Lung (tissue), 11 donors: ENCODE measurements at regions not wholly inside any gene's neighbourhood (a gene's known extent, or its start where the extent isn't known, plus 50 kb on each side); places are given as distances from the start of the nearest gene placed in this dataset.

Experiments
- ATAC-seq: fragments of 200-7000 bp; cut with Tn5 transposase; one replicate; pipeline ENCODE4 v1.9.1; 2020; ENCODE audit warnings: moderate number of reproducible peaks; ENCODE audit not compliant: insufficient read depth, low FRiP score
- DNase-seq, 3 donors: peaks; one replicate each; pipeline ENCODE4 v3.0.0-alpha.2; 2013 to 2017
- H3K27ac ChIP-seq, 2 donors: one replicate each; pipeline ENCODE4 v1.5.1; 2013; ENCODE audit warnings: mild to moderate bottlenecking in 2 of 2, moderate library complexity in 2 of 2, control low read depth in 1 of 2, inconsistent platforms in 1 of 2, low read depth in 1 of 2, low read length in 1 of 2
- H3K27me3 ChIP-seq, 3 donors: one replicate each; pipeline ENCODE4 v1.5.1; 2013; ENCODE audit warnings: low read length in 2 of 3; ENCODE audit not compliant: control insufficient read depth in 3 of 3, insufficient read depth in 3 of 3
- H3K36me3 ChIP-seq, 4 donors: one replicate each; pipeline ENCODE4 v1.5.1; 2013; ENCODE audit warnings: low read length in 4 of 4, mild to moderate bottlenecking in 1 of 4, moderate library complexity in 1 of 4; ENCODE audit not compliant: control insufficient read depth in 4 of 4, insufficient read depth in 4 of 4
- H3K4me1 ChIP-seq, 5 donors: one replicate each; pipeline ENCODE4 v1.5.1; 2013; ENCODE audit warnings: low read length in 5 of 5, mild to moderate bottlenecking in 2 of 5, moderate library complexity in 1 of 5; ENCODE audit not compliant: control insufficient read depth in 5 of 5, insufficient read depth in 5 of 5
- H3K4me3 ChIP-seq: one replicate; pipeline ENCODE4 v1.5.1; 2013; ENCODE audit warnings: mild to moderate bottlenecking, control low read depth, moderate library complexity
- H3K9ac ChIP-seq, 2 donors: one replicate each; pipeline ENCODE4 v1.5.1; 2013; ENCODE audit warnings: low read length in 2 of 2, control low read depth in 1 of 2; ENCODE audit not compliant: insufficient read depth in 1 of 2
- H3K9me3 ChIP-seq, 4 donors: one replicate each; pipeline ENCODE4 v1.5.1; 2013; ENCODE audit warnings: low read length in 3 of 4, mild to moderate bottlenecking in 1 of 4, moderate library complexity in 1 of 4; ENCODE audit not compliant: control insufficient read depth in 4 of 4, insufficient read depth in 3 of 4
- WGBS, 2 donors: extraction: QIAGEN DNeasy Blood & Tissue Kit; methylation state at CpG; one replicate each; pipeline ENCODE4 v1.1.7; 2013; 5-methylcytosine and 5-hydroxymethylcytosine counted together
- TF ChIP-seq, protein P1 (sequence below): IDR thresholded peaks from 2 replicates; pipeline ENCODE4 v1.5.1; 2012; ENCODE audit warnings: mild to moderate bottlenecking; ENCODE audit errors: control extremely low read depth, extremely low read depth
- donor health status: control.
- donor health status: control.
- donor health status: Bipolar disorder and iron deficiency.
- donor health status: healthy.
- donor health status: DM: yes; HTN: yes; CAD: no.

DNA sequence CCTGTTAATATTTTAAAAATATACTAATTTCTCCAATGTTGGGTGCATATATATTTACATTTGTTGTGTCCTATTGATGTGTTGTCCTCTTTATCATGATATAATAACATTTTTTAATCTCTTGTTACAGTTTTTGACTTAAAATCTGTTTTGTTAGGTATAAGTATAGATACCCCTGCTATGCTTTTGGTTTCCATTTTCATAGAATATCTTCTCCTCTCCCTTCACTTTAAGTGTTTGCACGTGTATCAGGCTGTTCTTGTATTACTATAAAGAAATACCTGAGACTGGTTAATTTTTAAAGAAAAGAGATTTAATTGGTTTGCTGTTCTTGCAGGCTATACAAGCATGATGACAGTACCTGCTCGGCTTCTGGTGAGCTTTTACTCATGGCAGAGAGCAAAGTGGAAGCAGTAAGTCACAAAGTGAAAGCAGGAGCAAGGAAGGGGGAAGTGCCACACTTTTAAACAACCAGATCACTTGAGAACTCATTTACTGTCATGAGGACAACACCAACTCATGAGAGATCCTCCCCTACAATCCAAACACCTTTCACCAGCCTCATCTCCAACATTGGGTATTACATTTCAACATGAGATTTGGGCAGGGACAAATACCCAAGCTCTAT, 340.5 kb upstream of the SYNCRIP start:
- no peaks in the 10 kb centered on the region for H3K27me3 ChIP-seq
- no peak overlapping the region for H3K27ac ChIP-seq
- H3K36me3 ChIP-seq = no peaks in the 10 kb centered on the region
- WGBS, 2 donors = 55 to 66% methylated on average over 2 of the region's 2 CpGs
- ATAC-seq = no peak
- H3K4me1 ChIP-seq = no peaks in the 10 kb centered on the region
- peaks cover 0 to 20% (median 5%) of the 10 kb centered on the region in 4 donors for H3K9me3 ChIP-seq
- TF ChIP-seq, protein P1, sequence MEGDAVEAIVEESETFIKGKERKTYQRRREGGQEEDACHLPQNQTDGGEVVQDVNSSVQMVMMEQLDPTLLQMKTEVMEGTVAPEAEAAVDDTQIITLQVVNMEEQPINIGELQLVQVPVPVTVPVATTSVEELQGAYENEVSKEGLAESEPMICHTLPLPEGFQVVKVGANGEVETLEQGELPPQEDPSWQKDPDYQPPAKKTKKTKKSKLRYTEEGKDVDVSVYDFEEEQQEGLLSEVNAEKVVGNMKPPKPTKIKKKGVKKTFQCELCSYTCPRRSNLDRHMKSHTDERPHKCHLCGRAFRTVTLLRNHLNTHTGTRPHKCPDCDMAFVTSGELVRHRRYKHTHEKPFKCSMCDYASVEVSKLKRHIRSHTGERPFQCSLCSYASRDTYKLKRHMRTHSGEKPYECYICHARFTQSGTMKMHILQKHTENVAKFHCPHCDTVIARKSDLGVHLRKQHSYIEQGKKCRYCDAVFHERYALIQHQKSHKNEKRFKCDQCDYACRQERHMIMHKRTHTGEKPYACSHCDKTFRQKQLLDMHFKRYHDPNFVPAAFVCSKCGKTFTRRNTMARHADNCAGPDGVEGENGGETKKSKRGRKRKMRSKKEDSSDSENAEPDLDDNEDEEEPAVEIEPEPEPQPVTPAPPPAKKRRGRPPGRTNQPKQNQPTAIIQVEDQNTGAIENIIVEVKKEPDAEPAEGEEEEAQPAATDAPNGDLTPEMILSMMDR = no peak
- H3K9ac ChIP-seq = no peak overlapping the region
- H3K4me3 ChIP-seq = no peak overlapping the region
- DNase-seq = no peak

- no peaks in the 10 kb centered on the region for H3K4me1 ChIP-seq
- no peak overlapping the region for H3K4me3 ChIP-seq
- ATAC-seq = no peak
- H3K9me3 ChIP-seq = peaks cover 0 to 14% (median 0%) of the 10 kb centered on the region in 4 donors
- DNase-seq = peak in 1 of 3 donors; percentile 12
- TF ChIP-seq, protein P1 = no peak
- no peaks in the 10 kb centered on the region for H3K36me3 ChIP-seq
- H3K27me3 ChIP-seq = no peaks in the 10 kb centered on the region
- H3K27ac ChIP-seq = no peak overlapping the region
- H3K9ac ChIP-seq = no peak overlapping the region
Observed at GRCh38 chr6:85977661-85978060, 335.0 kb upstream of the SYNCRIP start.

DNA sequence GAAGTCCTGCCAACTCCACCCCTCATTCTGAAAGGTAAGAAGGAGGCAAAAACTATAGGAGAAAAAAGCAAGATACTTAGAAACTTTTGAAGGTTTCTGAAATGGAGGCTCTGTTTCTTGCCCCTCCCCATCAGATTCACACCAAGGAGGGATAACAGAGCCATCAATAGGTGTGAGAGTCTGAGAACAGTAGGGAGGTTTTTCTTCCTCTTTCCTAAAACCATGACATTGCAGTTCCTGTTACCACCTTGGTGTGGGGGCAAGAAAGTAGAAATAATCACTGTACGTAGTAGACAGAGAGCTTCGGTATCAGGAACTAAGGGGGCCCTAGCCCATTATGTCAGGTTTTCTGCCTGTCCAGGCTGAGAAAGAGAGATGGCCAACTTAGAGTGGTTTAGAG, 333.3 kb upstream of the SYNCRIP start:
- TF ChIP-seq, protein P1 = no peak
- Histone ChIP-seq H3K9me3 (peaks cover 0 to 5% (median 0%) of the 10 kb centered on the region in 4 donors), H3K4me3 (no peak overlapping the region), H3K4me1 (no peaks in the 10 kb centered on the region), H3K27ac (no peak overlapping the region), H3K27me3 (no peaks in the 10 kb centered on the region), H3K9ac (no peak overlapping the region), H3K36me3 (no peaks in the 10 kb centered on the region)
- DNase-seq = no peak
- WGBS, 2 donors = 80 to 82% methylated on average over 2 of the region's 2 CpGs
- no peak for ATAC-seq

DNA sequence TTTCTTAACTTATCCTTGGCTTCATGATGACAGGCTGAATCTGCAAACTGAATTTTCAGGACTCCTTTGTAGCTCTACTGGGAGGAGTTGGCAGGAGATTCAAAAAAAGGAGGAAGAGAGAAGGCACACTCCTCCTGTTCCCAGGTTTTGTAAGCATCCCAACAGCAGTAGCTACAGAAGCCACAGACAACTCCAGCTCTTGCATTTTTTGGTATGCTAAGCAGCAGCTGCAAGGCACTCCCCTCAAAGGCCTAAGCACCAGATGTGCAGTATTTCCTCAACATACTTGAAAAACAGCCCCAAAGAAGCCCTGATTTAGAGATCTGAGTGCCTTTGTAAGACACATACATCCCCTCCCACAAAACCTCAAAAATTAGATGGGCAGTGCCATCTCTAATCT, 328.6 kb upstream of the SYNCRIP start:
- DNase-seq (no peak), ATAC-seq (no peak)
- Histone ChIP-seq H3K27ac (no peak overlapping the region), H3K9ac (no peak overlapping the region), H3K4me3 (no peak overlapping the region), H3K9me3 (no peaks in the 10 kb centered on the region), H3K36me3 (no peaks in the 10 kb centered on the region), H3K4me1 (peaks cover 0 to 15% (median 0%) of the 10 kb centered on the region in 5 donors), H3K27me3 (no peaks in the 10 kb centered on the region)
- TF ChIP-seq, protein P1 = no peak
